ENCODE measurements at regions not wholly inside any gene's neighbourhood (a gene's known extent, or its start where the extent isn't known, plus 50 kb on each side); places are given as distances from the start of the nearest gene placed in this dataset.
A peak's percentile ranks its signal among the peaks of the same experiment; 100 is the strongest.

GRCh38 chr18:34122724-34123334, 101.9 kb downstream of the NOL4 start:
- TF ChIP-seq EZH2 (IDR thresholded peaks at IDR 0.05; ENCODE audit: borderline replicate concordance, low read length), result no peak
- peak; percentile 95 for TF ChIP-seq CTCF (IDR thresholded peaks at IDR 0.05; ENCODE audit: low read length)
- H3K36me3 ChIP-seq (ENCODE audit: insufficient read depth, low read length), result no peaks in the 10 kb centered on the region
- no peaks in the 10 kb centered on the region for H4K20me1 ChIP-seq (ENCODE audit: insufficient read depth, low read length)
- H3K4me3 ChIP-seq (ENCODE audit: low read depth, low read length, poor library complexity, severe bottlenecking), result no peak overlapping the region
- no peak overlapping the region for H3K27ac ChIP-seq (ENCODE audit: low read depth, low read length, poor library complexity, severe bottlenecking)
- H3K79me2 ChIP-seq (ENCODE audit: insufficient read depth, low read length), result no peaks in the 10 kb centered on the region
- H3F3A ChIP-seq (ENCODE audit: insufficient read depth, low read length), result no peaks in the 10 kb centered on the region
- H3K27me3 ChIP-seq (ENCODE audit: insufficient read depth, low read length), result no peaks in the 10 kb centered on the region
- H3K9me3 ChIP-seq (ENCODE audit: low read length), result no peaks in the 10 kb centered on the region
- H3K4me2 ChIP-seq (ENCODE audit: low read length), result no peak overlapping the region
- H3K4me1 ChIP-seq (ENCODE audit: insufficient read depth, low read length, severe bottlenecking), result peaks cover 7% of the 10 kb centered on the region
- H2AFZ ChIP-seq (ENCODE audit: low read length), result no peak overlapping the region
- H3K9me2 ChIP-seq (ENCODE audit: low read depth, low read length), result no peaks in the 10 kb centered on the region
- H3K9ac ChIP-seq (ENCODE audit: low read length), result no peak overlapping the region

DNA sequence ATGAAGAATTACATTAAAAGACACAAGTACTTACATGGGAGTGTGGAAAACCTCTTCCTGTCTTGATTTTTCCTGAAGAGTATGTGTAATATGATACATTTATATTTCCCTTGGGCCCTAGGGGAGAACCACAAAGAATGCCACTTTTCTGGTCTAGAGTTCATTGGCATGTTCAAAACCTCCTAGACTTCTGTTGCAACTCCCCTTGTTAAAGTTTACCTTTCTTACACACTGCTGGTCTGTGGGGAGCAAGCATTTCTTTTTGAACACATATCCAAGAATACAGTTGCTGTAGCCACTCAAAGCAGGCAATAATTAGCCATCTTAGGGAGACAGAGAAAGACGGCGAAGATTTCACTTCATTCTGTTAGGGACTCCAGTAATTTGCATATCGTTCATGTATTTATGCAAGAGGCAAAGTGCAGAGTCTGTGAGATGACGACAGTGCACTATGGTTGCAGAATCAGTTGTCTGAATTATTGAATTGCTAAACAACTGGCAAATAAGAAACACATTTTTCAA, 103.5 kb downstream of the NOL4 start:
- no peak overlapping the region for H3K4me3 ChIP-seq (ENCODE audit: low read depth, low read length, poor library complexity, severe bottlenecking)
- no peaks in the 10 kb centered on the region for H3K9me2 ChIP-seq (ENCODE audit: low read depth, low read length)
- H3K4me1 ChIP-seq (ENCODE audit: insufficient read depth, low read length, severe bottlenecking), result peaks cover 13% of the 10 kb centered on the region
- H2AFZ ChIP-seq (ENCODE audit: low read length), result no peak overlapping the region
- H3K9me3 ChIP-seq (ENCODE audit: low read length), result no peaks in the 10 kb centered on the region
- H3F3A ChIP-seq (ENCODE audit: insufficient read depth, low read length), result no peaks in the 10 kb centered on the region
- no peaks in the 10 kb centered on the region for H4K20me1 ChIP-seq (ENCODE audit: insufficient read depth, low read length)
- H3K36me3 ChIP-seq (ENCODE audit: insufficient read depth, low read length), result no peaks in the 10 kb centered on the region
- no peaks in the 10 kb centered on the region for H3K79me2 ChIP-seq (ENCODE audit: insufficient read depth, low read length)
- no peak overlapping the region for H3K9ac ChIP-seq (ENCODE audit: low read length)
- H3K27me3 ChIP-seq (ENCODE audit: insufficient read depth, low read length), result no peaks in the 10 kb centered on the region
- TF ChIP-seq EZH2 (IDR thresholded peaks at IDR 0.05; ENCODE audit: borderline replicate concordance, low read length) (no peak), CTCF (IDR thresholded peaks at IDR 0.05; ENCODE audit: low read length) (no peak)
- no peak overlapping the region for H3K27ac ChIP-seq (ENCODE audit: low read depth, low read length, poor library complexity, severe bottlenecking)
- no peak overlapping the region for H3K4me2 ChIP-seq (ENCODE audit: low read length)

- H3K79me2 ChIP-seq (ENCODE audit: insufficient read depth, low read length), result no peaks in the 10 kb centered on the region
- no peaks in the 10 kb centered on the region for H4K20me1 ChIP-seq (ENCODE audit: insufficient read depth, low read length)
- H3K4me3 ChIP-seq (ENCODE audit: low read depth, low read length, poor library complexity, severe bottlenecking), result no peak overlapping the region
Observed at GRCh38 chr18:34120294-34120693, 104.4 kb downstream of the NOL4 start.

More at GRCh38 chr18:34120294-34120693, 104.4 kb downstream of the NOL4 start:
- Histone ChIP-seq H3K27me3 (ENCODE audit: insufficient read depth, low read length) (no peaks in the 10 kb centered on the region), H2AFZ (ENCODE audit: low read length) (no peak overlapping the region), H3K9ac (ENCODE audit: low read length) (no peak overlapping the region), H3K9me3 (ENCODE audit: low read length) (no peaks in the 10 kb centered on the region), H3K36me3 (ENCODE audit: insufficient read depth, low read length) (no peaks in the 10 kb centered on the region), H3F3A (ENCODE audit: insufficient read depth, low read length) (no peaks in the 10 kb centered on the region), H3K27ac (ENCODE audit: low read depth, low read length, poor library complexity, severe bottlenecking) (no peak overlapping the region), H3K9me2 (ENCODE audit: low read depth, low read length) (no peaks in the 10 kb centered on the region), H3K4me2 (ENCODE audit: low read length) (no peak overlapping the region), H3K4me1 (ENCODE audit: insufficient read depth, low read length, severe bottlenecking) (peaks cover 13% of the 10 kb centered on the region)
- TF ChIP-seq EZH2 (IDR thresholded peaks at IDR 0.05; ENCODE audit: borderline replicate concordance, low read length) (no peak), CTCF (IDR thresholded peaks at IDR 0.05; ENCODE audit: low read length) (no peak)

All from OCI-LY1 (cell line).